ENCODE measurements at regions not wholly inside any gene's neighbourhood (a gene's known extent, or its start where the extent isn't known, plus 50 kb on each side); places are given as distances from the start of the nearest gene placed in this dataset.

DNA sequence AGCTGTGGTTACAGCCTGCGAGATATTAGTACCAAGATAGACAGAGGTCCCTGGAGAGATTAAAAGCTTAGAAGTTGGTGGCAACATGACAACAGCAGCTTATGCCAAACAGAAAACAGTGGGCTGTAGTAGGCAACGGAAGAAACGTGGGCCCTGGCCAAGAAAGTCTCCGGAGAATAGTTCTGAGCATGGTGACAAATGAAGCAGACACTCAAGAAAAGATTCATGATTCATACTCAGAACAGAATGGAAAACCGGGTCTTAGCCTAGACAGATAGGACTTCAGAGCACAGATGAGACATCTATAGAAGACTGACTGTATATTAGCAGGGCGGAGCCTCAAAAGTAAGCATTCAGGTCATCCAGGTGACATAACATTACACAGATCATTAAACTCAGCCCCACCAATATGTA is 727.4 kb downstream of the ETS1 start:
- Histone ChIP-seq H3K27me3 (ENCODE audit: control insufficient read depth, insufficient read depth, low read length) (no peaks in the 10 kb centered on the region), H3K4me2 (ENCODE audit: low read depth, low read length) (no peak overlapping the region), H2BK20ac (ENCODE audit: low read depth, low read length) (no peak overlapping the region), H3K27ac (ENCODE audit: insufficient read depth, low read length) (no peak overlapping the region), H4K5ac (ENCODE audit: low read depth, low read length) (no peak overlapping the region), H2AK5ac (ENCODE audit: low read depth, low read length) (no peak overlapping the region), H3K79me1 (ENCODE audit: low read depth in 1 of 2, low read length in 2 of 2) (no peaks in the 10 kb centered on the region), H4K20me1 (ENCODE audit: insufficient read depth, low read length) (no peaks in the 10 kb centered on the region), H3K9me3 (ENCODE audit: control insufficient read depth, insufficient read depth, low read length) (no peaks in the 10 kb centered on the region), H4K8ac (ENCODE audit: low read depth in 2 of 2, low read length in 2 of 2) (no peak overlapping the region), H2BK120ac (ENCODE audit: low read depth, low read length) (no peak overlapping the region), H4K91ac (ENCODE audit: insufficient read depth, low read depth, low read length) (no peak overlapping the region), H2AK9ac (replicated peaks; ENCODE audit: low read depth, low read length, poor library complexity) (no peak overlapping the region), H3K18ac (ENCODE audit: low read depth, low read length) (no peak overlapping the region), H3K9ac (ENCODE audit: low read depth, low read length) (no peak overlapping the region), H2BK5ac (ENCODE audit: low read depth, low read length, poor library complexity, severe bottlenecking) (no peak overlapping the region), H3K4me1 (ENCODE audit: control insufficient read depth, insufficient read depth, low read length) (no peaks in the 10 kb centered on the region), H3K14ac (replicated peaks; ENCODE audit: low read depth, low read length) (no peak overlapping the region), H3K56ac (ENCODE audit: extremely low read depth, insufficient read depth, low read length) (no peak overlapping the region), H2AFZ (replicated peaks; ENCODE audit: low read length, poor library complexity) (no peak overlapping the region), H3K23ac (ENCODE audit: low read depth, low read length) (no peak overlapping the region), H3K4me3 (ENCODE audit: insufficient read depth, low read depth, low read length) (no peak overlapping the region), H3K4ac (ENCODE audit: low read depth, low read length) (no peak overlapping the region), H3K9me1 (ENCODE audit: insufficient read depth, low read length) (no peaks in the 10 kb centered on the region), H2BK15ac (ENCODE audit: low read depth, low read length) (no peak overlapping the region), H3K36me3 (ENCODE audit: control insufficient read depth, insufficient read depth, low read length) (no peaks in the 10 kb centered on the region)
- ChIA-PET POLR2A (ENCODE audit: unreplicated experiment) (no interaction called here), CTCF (interaction anchor here (0.9 kb wide), 1 partner anchor 16 kb away, joined by 3 read pairs; no protein-coding TSS in a partner anchor)
- ATAC-seq (ENCODE audit: low read depth), result no peak
- no CpG with 5 or more reads among the region's 6 CpGs for WGBS, 2 experiments (ENCODE audit: extremely low coverage in 2 of 2, insufficient read length in 1 of 2)
- dilution Hi-C loops (cut with HindIII; ENCODE audit: low sequenced_read_pairs, unreplicated experiment), result no loop called here
- BruUV-seq (replicated peaks), result no TSS peak
- in situ Hi-C loops (cut with MboI; ENCODE audit: low sequenced_read_pairs), result no loop called here
- intact Hi-C loops (cut with micrococcal nuclease), result no loop called here
- TF ChIP-seq FOS (IDR thresholded peaks at IDR 0.05; ENCODE audit: low read depth, low read length) (no peak), POLR2A (IDR thresholded peaks at IDR 0.05; ENCODE audit: low read depth, low read length) (no peak), RCOR1 (IDR thresholded peaks at IDR 0.05; ENCODE audit: insufficient replicate concordance, low read length) (no peak), MAFK (IDR thresholded peaks at IDR 0.05; ENCODE audit: low read depth, low read length) (no peak), RFX5 (IDR thresholded peaks at IDR 0.05; ENCODE audit: low read depth, low read length) (no peak), BHLHE40 (IDR thresholded peaks at IDR 0.05; ENCODE audit: low read depth, low read length) (no peak), RAD21 (IDR thresholded peaks at IDR 0.05; ENCODE audit: low read length) (no peak), NFE2L2 (IDR thresholded peaks at IDR 0.05; ENCODE audit: low read depth, low read length) (no peak), CEBPB (IDR thresholded peaks at IDR 0.05; ENCODE audit: low read depth, low read length) (no peak), MXI1 (IDR thresholded peaks at IDR 0.05; ENCODE audit: borderline replicate concordance, low read depth, low read length) (no peak), CHD1 (IDR thresholded peaks at IDR 0.05; ENCODE audit: low read depth, low read length) (no peak), SMC3 (IDR thresholded peaks at IDR 0.05; ENCODE audit: low read depth, low read length) (no peak), USF2 (IDR thresholded peaks at IDR 0.05; ENCODE audit: low read depth, low read length) (no peak)
- DNase-seq, result no peak
